GM10266 (cell line): ENCODE measurements at regions not wholly inside any gene's neighbourhood (a gene's known extent, or its start where the extent isn't known, plus 50 kb on each side); places are given as distances from the start of the nearest gene placed in this dataset.
A peak's percentile ranks its signal among the peaks of the same experiment; 100 is the strongest.
"Not testable (repeated sequence)": the region's sequence is repeated elsewhere in the genome, so short reads cannot be mapped to it uniquely, and the experiment has no call there.

ENCODE experiments used
- DNase-seq: peaks from one replicate; pipeline ENCODE4 v3.0.0; 2012; ENCODE audit errors: extremely low spot score
- CTCF ChIP-seq: IDR thresholded peaks from 2 replicates; pipeline ENCODE4 v1.5.1; 2012; ENCODE audit warnings: mild to moderate bottlenecking, low read depth; ENCODE audit not compliant: control insufficient read depth, insufficient read depth; ENCODE audit errors: missing control alignments

GRCh38 chr7:149666360-149666945 lies 106.9 kb downstream of the ZNF467 start:
- no peak for DNase-seq
- no peak for TF ChIP-seq CTCF

DNA sequence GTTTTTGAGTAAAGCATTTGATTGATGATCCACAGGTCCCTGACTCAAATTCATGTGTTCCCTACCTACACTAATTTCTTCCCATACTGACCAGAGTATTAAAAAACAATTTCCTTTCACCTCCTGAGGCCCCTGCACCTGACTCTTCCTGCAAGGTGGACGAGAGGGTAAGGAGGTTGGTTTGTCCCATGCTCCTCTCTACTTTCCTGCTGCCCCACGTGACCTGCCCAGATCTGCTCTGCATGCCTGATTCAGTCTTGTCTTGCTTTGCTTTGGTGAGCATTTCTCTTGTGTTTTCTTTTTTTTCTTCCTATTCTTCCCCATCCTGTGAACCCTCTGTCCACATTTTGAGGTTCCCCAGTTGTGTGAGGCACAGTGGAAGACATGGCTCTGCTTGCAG lies 107.8 kb downstream of the ZNF467 start:
- DNase-seq = not testable (repeated sequence)

GRCh38 chr7:149664666-149665065 lies 108.7 kb downstream of the ZNF467 start:
- no peak for DNase-seq
- no peak for TF ChIP-seq CTCF

DNA sequence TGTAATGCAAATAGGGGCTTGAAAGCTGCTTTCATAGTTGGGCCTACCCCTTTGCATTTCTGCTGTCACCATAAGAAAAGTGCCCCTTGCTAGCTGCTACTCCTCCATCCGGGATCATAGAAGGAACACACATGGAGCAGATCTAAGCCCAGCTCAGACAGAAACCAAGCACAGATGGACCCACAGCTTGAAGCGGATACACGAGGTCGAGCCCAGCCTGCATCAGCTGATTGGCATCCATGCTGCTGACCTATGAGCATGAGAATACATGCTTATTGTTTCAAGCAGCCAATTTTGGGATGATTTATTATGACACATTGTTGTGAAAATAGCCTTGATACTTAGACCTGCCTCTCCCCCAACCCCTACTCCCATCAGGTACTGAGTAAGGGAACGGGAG lies 109.2 kb downstream of the ZNF467 start:
- TF ChIP-seq CTCF = no peak
- no peak for DNase-seq

- peak; percentile 62 for DNase-seq
- TF ChIP-seq CTCF = peak; percentile 73
Observed at GRCh38 chr7:149662591-149663095, 110.7 kb downstream of the ZNF467 start.

- no peak for TF ChIP-seq CTCF
- DNase-seq = no peak
Observed at GRCh38 chr7:149655784-149656183, 117.6 kb downstream of the ZNF467 start.

DNA sequence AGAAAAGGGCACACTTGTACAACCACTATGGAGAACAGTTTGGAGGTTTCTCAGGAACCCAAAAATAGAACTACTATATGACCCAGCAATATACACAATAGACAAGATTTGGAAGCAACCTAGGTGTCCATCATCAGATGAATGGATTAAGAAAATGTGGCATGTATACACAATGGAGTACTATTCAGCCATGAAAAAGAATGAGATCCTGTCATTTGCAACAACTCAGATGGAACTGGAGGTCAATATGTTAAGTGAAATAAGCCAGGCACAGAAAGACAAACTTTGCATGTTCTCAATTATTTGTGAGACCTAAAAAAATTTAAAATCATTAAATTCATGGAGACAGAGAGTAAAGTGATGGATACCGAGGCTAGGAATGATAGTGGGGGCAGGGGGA lies 118.8 kb downstream of the ZNF467 start:
- TF ChIP-seq CTCF = no peak
- no peak for DNase-seq

GRCh38 chr7:149650190-149650589 lies 123.2 kb downstream of the ZNF467 start:
- not testable (repeated sequence) for DNase-seq

GRCh38 chr7:149644754-149645153 lies 128.6 kb downstream of the ZNF467 start:
- no peak for DNase-seq
- TF ChIP-seq CTCF = no peak
